ENCODE measurements at regions not wholly inside any gene's neighbourhood (a gene's known extent, or its start where the extent isn't known, plus 50 kb on each side); places are given as distances from the start of the nearest gene placed in this dataset.

DNA sequence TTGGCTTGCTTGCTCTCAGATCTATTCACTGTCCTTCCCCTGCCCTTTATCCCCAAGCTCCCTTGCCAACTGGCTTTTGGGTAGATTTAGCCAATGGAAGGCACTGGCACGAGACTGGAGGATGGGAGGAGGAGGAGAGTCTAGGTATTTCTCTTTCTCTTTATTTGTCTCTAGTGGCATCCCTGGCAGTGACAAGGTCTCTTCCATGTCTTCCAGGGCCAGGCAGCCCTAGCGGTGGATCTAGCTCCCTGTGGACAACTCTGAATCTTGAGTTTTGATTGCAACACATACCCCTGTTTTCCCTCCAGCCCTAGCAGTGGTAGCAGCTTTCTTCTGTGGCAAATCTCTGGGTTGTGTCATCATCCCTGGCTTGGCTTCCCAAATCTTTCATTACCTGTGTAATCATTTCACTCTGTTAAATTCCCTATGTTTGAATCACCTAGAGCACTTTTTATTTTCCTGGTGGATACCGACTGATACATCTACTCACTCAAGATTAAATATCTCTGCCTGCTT, 171.1 kb upstream of the IRX6 start:
- H3K27ac ChIP-seq = no peak overlapping the region
- in situ Hi-C loops (cut with HindIII; ENCODE audit: low pct_ligation_motif_present, low sequenced_read_pairs) = no loop called here
- DNase-seq = no peak
- no peaks in the 10 kb centered on the region for H3K36me3 ChIP-seq (replicated peaks)
- no peak overlapping the region for H3K4me3 ChIP-seq (ENCODE audit: low read depth, low read length)
- H3K27me3 ChIP-seq (replicated peaks) = no peaks in the 10 kb centered on the region
- TF ChIP-seq, protein P1, sequence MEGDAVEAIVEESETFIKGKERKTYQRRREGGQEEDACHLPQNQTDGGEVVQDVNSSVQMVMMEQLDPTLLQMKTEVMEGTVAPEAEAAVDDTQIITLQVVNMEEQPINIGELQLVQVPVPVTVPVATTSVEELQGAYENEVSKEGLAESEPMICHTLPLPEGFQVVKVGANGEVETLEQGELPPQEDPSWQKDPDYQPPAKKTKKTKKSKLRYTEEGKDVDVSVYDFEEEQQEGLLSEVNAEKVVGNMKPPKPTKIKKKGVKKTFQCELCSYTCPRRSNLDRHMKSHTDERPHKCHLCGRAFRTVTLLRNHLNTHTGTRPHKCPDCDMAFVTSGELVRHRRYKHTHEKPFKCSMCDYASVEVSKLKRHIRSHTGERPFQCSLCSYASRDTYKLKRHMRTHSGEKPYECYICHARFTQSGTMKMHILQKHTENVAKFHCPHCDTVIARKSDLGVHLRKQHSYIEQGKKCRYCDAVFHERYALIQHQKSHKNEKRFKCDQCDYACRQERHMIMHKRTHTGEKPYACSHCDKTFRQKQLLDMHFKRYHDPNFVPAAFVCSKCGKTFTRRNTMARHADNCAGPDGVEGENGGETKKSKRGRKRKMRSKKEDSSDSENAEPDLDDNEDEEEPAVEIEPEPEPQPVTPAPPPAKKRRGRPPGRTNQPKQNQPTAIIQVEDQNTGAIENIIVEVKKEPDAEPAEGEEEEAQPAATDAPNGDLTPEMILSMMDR (IDR thresholded peaks at IDR 0.05; ENCODE audit: low read depth, low read length, missing control alignments) = no peak

DNA sequence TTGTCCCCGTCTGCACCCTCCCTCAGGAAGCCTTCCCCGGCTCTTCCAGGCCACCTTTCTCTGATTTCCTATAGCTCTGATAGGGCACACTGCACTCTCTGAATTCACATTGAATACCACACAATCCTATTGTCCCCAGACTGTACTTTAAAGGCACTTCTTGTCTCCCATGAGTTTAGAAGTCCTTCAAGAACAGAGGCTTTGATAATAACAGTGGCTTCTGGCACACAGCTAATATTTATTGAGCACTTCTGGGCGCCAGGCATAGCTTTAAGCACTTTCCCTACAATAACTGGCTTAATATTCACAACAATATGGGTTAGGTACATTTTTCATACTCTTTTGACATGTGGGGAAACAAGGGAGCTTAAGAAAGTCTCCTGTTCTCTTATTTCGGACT, 169.7 kb upstream of the IRX6 start:
- no peak overlapping the region for H3K27ac ChIP-seq
- in situ Hi-C loops (cut with HindIII; ENCODE audit: low pct_ligation_motif_present, low sequenced_read_pairs) = no loop called here
- DNase-seq = no peak
- H3K36me3 ChIP-seq (replicated peaks) = no peaks in the 10 kb centered on the region
- no peak overlapping the region for H3K4me3 ChIP-seq (ENCODE audit: low read depth, low read length)
- TF ChIP-seq, protein P1 (IDR thresholded peaks at IDR 0.05; ENCODE audit: low read depth, low read length, missing control alignments) = no peak
- no peaks in the 10 kb centered on the region for H3K27me3 ChIP-seq (replicated peaks)

DNA sequence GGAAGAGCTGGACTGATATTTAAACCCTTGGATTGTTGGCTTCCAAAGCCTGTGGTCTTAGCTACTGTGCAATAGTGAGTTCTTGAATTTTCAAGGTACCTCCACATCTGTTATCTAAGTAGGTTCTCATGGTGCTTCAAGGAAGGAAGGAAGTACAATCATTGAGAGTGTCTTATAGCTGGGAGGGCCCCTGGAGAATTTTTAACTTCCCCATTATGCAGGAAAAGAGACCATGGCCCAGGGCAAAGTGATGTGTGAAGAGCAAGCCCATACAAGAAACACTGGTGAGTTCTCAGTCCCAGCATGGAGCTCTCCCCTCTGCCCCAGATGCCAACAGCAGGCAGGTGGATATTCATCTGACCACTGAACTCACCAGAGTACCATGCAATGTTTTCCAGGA, 169.0 kb upstream of the IRX6 start:
- no peak for DNase-seq
- in situ Hi-C loops (cut with HindIII; ENCODE audit: low pct_ligation_motif_present, low sequenced_read_pairs) = no loop called here
- Histone ChIP-seq H3K36me3 (replicated peaks) (no peaks in the 10 kb centered on the region), H3K27me3 (replicated peaks) (no peaks in the 10 kb centered on the region), H3K4me3 (ENCODE audit: low read depth, low read length) (no peak overlapping the region), H3K27ac (no peak overlapping the region)
- TF ChIP-seq, protein P1 (IDR thresholded peaks at IDR 0.05; ENCODE audit: low read depth, low read length, missing control alignments) = no peak

DNA sequence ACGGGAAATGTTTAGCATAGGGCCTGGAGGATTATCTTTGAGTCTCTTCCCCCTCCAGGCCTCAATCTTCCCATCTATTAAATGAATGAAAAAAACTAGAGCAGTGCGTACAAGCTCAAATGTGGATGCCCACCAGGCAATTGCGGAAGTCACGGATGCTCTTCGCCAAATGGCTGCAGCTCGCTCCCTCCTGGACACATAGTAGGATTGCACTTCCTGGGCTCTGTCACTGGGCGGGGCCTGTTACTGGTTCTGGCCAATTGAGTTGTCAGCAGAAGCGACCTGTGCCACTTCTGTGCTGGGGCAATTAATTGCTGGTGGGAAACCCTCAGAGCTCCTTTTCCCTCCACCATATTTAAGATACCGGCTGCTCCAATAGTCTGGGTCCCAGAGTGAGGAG, 168.2 kb upstream of the IRX6 start:
- in situ Hi-C loops (cut with HindIII; ENCODE audit: low pct_ligation_motif_present, low sequenced_read_pairs) = no loop called here
- no peak overlapping the region for H3K27ac ChIP-seq
- no peak for DNase-seq
- H3K4me3 ChIP-seq (ENCODE audit: low read depth, low read length) = no peak overlapping the region
- H3K27me3 ChIP-seq (replicated peaks) = no peaks in the 10 kb centered on the region
- TF ChIP-seq, protein P1 (IDR thresholded peaks at IDR 0.05; ENCODE audit: low read depth, low read length, missing control alignments) = no peak
- no peaks in the 10 kb centered on the region for H3K36me3 ChIP-seq (replicated peaks)

DNA sequence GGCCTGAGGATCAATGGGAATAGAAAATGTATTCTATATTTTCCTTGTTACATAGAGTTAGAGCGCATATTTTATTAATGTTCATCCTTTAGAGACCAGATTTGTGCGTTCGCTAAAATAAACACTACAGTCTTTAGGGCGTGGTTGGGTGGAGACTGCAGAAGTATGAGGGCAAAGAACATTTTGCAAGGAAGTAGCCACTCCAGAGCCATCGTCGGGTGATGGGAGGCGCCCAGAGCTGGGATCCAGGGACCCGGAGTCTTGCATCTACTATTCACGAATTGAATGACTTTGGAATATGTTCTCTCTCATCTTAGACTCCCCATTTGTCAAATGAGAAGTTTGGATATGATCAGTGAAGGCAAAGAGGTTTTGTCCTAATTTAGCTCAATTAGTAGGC, 154.2 kb upstream of the IRX6 start:
- no peak overlapping the region for H3K27ac ChIP-seq
- TF ChIP-seq, protein P1 (IDR thresholded peaks at IDR 0.05; ENCODE audit: low read depth, low read length, missing control alignments) = no peak
- no peaks in the 10 kb centered on the region for H3K36me3 ChIP-seq (replicated peaks)
- H3K27me3 ChIP-seq (replicated peaks) = no peaks in the 10 kb centered on the region
- H3K4me3 ChIP-seq (ENCODE audit: low read depth, low read length) = no peak overlapping the region
- no peak for DNase-seq
- in situ Hi-C loops (cut with HindIII; ENCODE audit: low pct_ligation_motif_present, low sequenced_read_pairs) = no loop called here

DNA sequence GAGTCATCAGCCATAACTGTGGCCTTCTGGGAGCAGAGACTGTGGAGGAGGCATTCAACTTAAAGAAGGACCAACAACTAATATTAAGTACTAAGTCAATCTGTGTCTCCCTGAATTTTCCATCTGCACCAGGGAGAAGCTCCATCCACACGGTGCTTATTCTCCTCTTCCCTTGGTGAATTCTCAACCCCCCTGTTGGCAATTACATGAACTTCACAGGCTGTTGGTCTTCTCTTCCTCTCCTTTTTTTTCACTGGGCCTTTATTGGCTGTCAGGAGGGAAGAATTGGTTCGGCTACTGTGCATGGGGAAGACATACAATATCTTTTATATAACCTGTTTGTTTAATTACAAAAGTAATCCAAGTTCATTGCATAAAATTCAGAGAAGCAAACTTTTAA, 152.8 kb upstream of the IRX6 start:
- in situ Hi-C loops (cut with HindIII; ENCODE audit: low pct_ligation_motif_present, low sequenced_read_pairs) = no loop called here
- Histone ChIP-seq H3K27ac (no peak overlapping the region), H3K27me3 (replicated peaks) (no peaks in the 10 kb centered on the region), H3K4me3 (ENCODE audit: low read depth, low read length) (no peak overlapping the region), H3K36me3 (replicated peaks) (no peaks in the 10 kb centered on the region)
- no peak for DNase-seq
- TF ChIP-seq, protein P1 (IDR thresholded peaks at IDR 0.05; ENCODE audit: low read depth, low read length, missing control alignments) = no peak

Measured in brain microvascular endothelial cell (primary cell).